ENCODE measurements at regions not wholly inside any gene's neighbourhood (a gene's known extent, or its start where the extent isn't known, plus 50 kb on each side); places are given as distances from the start of the nearest gene placed in this dataset.

- TF ChIP-seq POLR2A (IDR thresholded peaks at IDR 0.05; ENCODE audit: low read depth, low read length), result no peak
- TF ChIP-seq POLR2AphosphoS5 (IDR thresholded peaks at IDR 0.05; ENCODE audit: low read depth, low read length), result no peak
- no peak for TF ChIP-seq TAF1 (IDR thresholded peaks at IDR 0.05; ENCODE audit: borderline replicate concordance, low read depth, low read length)
- no peak for FAIRE-seq
- no peak for DNase-seq (ENCODE audit: insufficient read length)
Measured at GRCh38 chr13:34258646-34259386, 440.9 kb downstream of the RFC3 start.

GRCh38 chr13:34263681-34264080 is 445.7 kb downstream of the RFC3 start:
- TF ChIP-seq TAF1 (IDR thresholded peaks at IDR 0.05; ENCODE audit: borderline replicate concordance, low read depth, low read length) (no peak), POLR2A (IDR thresholded peaks at IDR 0.05; ENCODE audit: low read depth, low read length) (no peak)
- DNase-seq (ENCODE audit: insufficient read length), result no peak
- FAIRE-seq, result no peak

- FAIRE-seq (no peak), DNase-seq (ENCODE audit: insufficient read length) (no peak)
- TF ChIP-seq TAF1 (IDR thresholded peaks at IDR 0.05; ENCODE audit: borderline replicate concordance, low read depth, low read length), result no peak
- no peak for TF ChIP-seq POLR2A (IDR thresholded peaks at IDR 0.05; ENCODE audit: low read depth, low read length)
- no peak for TF ChIP-seq POLR2AphosphoS5 (IDR thresholded peaks at IDR 0.05; ENCODE audit: low read depth, low read length)
Measured at GRCh38 chr13:34265046-34265679, 447.2 kb downstream of the RFC3 start.

- TF ChIP-seq POLR2AphosphoS5 (IDR thresholded peaks at IDR 0.05; ENCODE audit: low read depth, low read length), result no peak
- TF ChIP-seq TAF1 (IDR thresholded peaks at IDR 0.05; ENCODE audit: borderline replicate concordance, low read depth, low read length), result no peak
- TF ChIP-seq POLR2A (IDR thresholded peaks at IDR 0.05; ENCODE audit: low read depth, low read length), result no peak
- FAIRE-seq, result no peak
- DNase-seq (ENCODE audit: insufficient read length), result no peak
Measured at GRCh38 chr13:34276764-34277163, 458.8 kb downstream of the RFC3 start.

GRCh38 chr13:34277936-34278335 is 460.0 kb downstream of the RFC3 start:
- no peak for TF ChIP-seq POLR2AphosphoS5 (IDR thresholded peaks at IDR 0.05; ENCODE audit: low read depth, low read length)
- no peak for TF ChIP-seq TAF1 (IDR thresholded peaks at IDR 0.05; ENCODE audit: borderline replicate concordance, low read depth, low read length)
- no peak for TF ChIP-seq POLR2A (IDR thresholded peaks at IDR 0.05; ENCODE audit: low read depth, low read length)
- DNase-seq (ENCODE audit: insufficient read length), result no peak
- FAIRE-seq, result no peak

- FAIRE-seq, result no peak
- DNase-seq (ENCODE audit: insufficient read length), result no peak
Measured at GRCh38 chr13:34278780-34279179, 460.8 kb downstream of the RFC3 start.

GRCh38 chr13:34290661-34291060 is 472.7 kb downstream of the RFC3 start:
- FAIRE-seq (no peak), DNase-seq (ENCODE audit: insufficient read length) (no peak)
- TF ChIP-seq TAF1 (IDR thresholded peaks at IDR 0.05; ENCODE audit: borderline replicate concordance, low read depth, low read length) (no peak), POLR2AphosphoS5 (IDR thresholded peaks at IDR 0.05; ENCODE audit: low read depth, low read length) (no peak), POLR2A (IDR thresholded peaks at IDR 0.05; ENCODE audit: low read depth, low read length) (no peak)

More at GRCh38 chr13:34278780-34279179, 460.8 kb downstream of the RFC3 start:
- TF ChIP-seq POLR2AphosphoS5 (IDR thresholded peaks at IDR 0.05; ENCODE audit: low read depth, low read length), result no peak
- TF ChIP-seq TAF1 (IDR thresholded peaks at IDR 0.05; ENCODE audit: borderline replicate concordance, low read depth, low read length), result no peak
- no peak for TF ChIP-seq POLR2A (IDR thresholded peaks at IDR 0.05; ENCODE audit: low read depth, low read length)

- no peak for FAIRE-seq
Measured at GRCh38 chr13:34294483-34295129, 476.7 kb downstream of the RFC3 start.

GRCh38 chr13:34300559-34300958 is 482.6 kb downstream of the RFC3 start:
- TF ChIP-seq POLR2A (IDR thresholded peaks at IDR 0.05; ENCODE audit: low read depth, low read length), result no peak
- TF ChIP-seq POLR2AphosphoS5 (IDR thresholded peaks at IDR 0.05; ENCODE audit: low read depth, low read length), result no peak
- TF ChIP-seq TAF1 (IDR thresholded peaks at IDR 0.05; ENCODE audit: borderline replicate concordance, low read depth, low read length), result no peak
- DNase-seq (ENCODE audit: insufficient read length) (no peak), FAIRE-seq (no peak)

More at GRCh38 chr13:34294483-34295129, 476.7 kb downstream of the RFC3 start:
- no peak for DNase-seq (ENCODE audit: insufficient read length)
- TF ChIP-seq POLR2AphosphoS5 (IDR thresholded peaks at IDR 0.05; ENCODE audit: low read depth, low read length) (no peak), POLR2A (IDR thresholded peaks at IDR 0.05; ENCODE audit: low read depth, low read length) (no peak), TAF1 (IDR thresholded peaks at IDR 0.05; ENCODE audit: borderline replicate concordance, low read depth, low read length) (no peak)

- FAIRE-seq (no peak), DNase-seq (ENCODE audit: insufficient read length) (no peak)
- no peak for TF ChIP-seq TAF1 (IDR thresholded peaks at IDR 0.05; ENCODE audit: borderline replicate concordance, low read depth, low read length)
- TF ChIP-seq POLR2A (IDR thresholded peaks at IDR 0.05; ENCODE audit: low read depth, low read length), result no peak
- TF ChIP-seq POLR2AphosphoS5 (IDR thresholded peaks at IDR 0.05; ENCODE audit: low read depth, low read length), result no peak
Measured at GRCh38 chr13:34302596-34302995, 484.6 kb downstream of the RFC3 start.

- no peak for FAIRE-seq
- no peak for DNase-seq (ENCODE audit: insufficient read length)
- TF ChIP-seq POLR2A (IDR thresholded peaks at IDR 0.05; ENCODE audit: low read depth, low read length) (no peak), TAF1 (IDR thresholded peaks at IDR 0.05; ENCODE audit: borderline replicate concordance, low read depth, low read length) (no peak), POLR2AphosphoS5 (IDR thresholded peaks at IDR 0.05; ENCODE audit: low read depth, low read length) (no peak)
Measured at GRCh38 chr13:34303346-34303745, 485.4 kb downstream of the RFC3 start.
